ENCODE measurements at regions not wholly inside any gene's neighbourhood (a gene's known extent, or its start where the extent isn't known, plus 50 kb on each side); places are given as distances from the start of the nearest gene placed in this dataset.

GRCh38 chr16:64445649-64446048 is 676.2 kb downstream of the CDH11 start:
- H4K20me1 ChIP-seq (ENCODE audit: insufficient read depth), result no peaks in the 10 kb centered on the region
- H3K4me3 ChIP-seq (ENCODE audit: low read length), result no peak overlapping the region
- H3K4me2 ChIP-seq (ENCODE audit: low read length), result no peak overlapping the region
- no peaks in the 10 kb centered on the region for H3K9me3 ChIP-seq (ENCODE audit: low read length)
- H2AFZ ChIP-seq (ENCODE audit: low read depth, low read length), result no peak overlapping the region
- no peaks in the 10 kb centered on the region for H3K79me2 ChIP-seq (replicated peaks; ENCODE audit: insufficient read depth, low read length)
- H3K9ac ChIP-seq (ENCODE audit: low read length), result no peak overlapping the region
- H3K27ac ChIP-seq (ENCODE audit: low read length), result no peak overlapping the region
- H3K36me3 ChIP-seq (ENCODE audit: insufficient read depth, low read length), result no peaks in the 10 kb centered on the region
- no peaks in the 10 kb centered on the region for H3K9me2 ChIP-seq (ENCODE audit: insufficient read depth, low read length)
- peaks cover 4% of the 10 kb centered on the region for H3F3A ChIP-seq (ENCODE audit: insufficient read depth, low read length, poor library complexity, severe bottlenecking)
- no peaks in the 10 kb centered on the region for H3K27me3 ChIP-seq (ENCODE audit: insufficient read depth, low read depth, low read length)
- TF ChIP-seq POLR2AphosphoS5 (IDR thresholded peaks at IDR 0.05) (no peak), EP300 (conservative IDR thresholded peaks at IDR 0.05; ENCODE audit: poor library complexity, severe bottlenecking) (no peak), CTCF (IDR thresholded peaks at IDR 0.05; ENCODE audit: poor library complexity, severe bottlenecking) (no peak), TAF1 (IDR thresholded peaks at IDR 0.05; ENCODE audit: low read depth) (no peak), MXI1 (conservative IDR thresholded peaks at IDR 0.05; ENCODE audit: poor library complexity, severe bottlenecking) (no peak), EZH2 (IDR thresholded peaks at IDR 0.05; ENCODE audit: borderline replicate concordance, insufficient read depth, low read length, poor library complexity, severe bottlenecking) (no peak), RAD21 (conservative IDR thresholded peaks at IDR 0.05) (no peak), SMC3 (conservative IDR thresholded peaks at IDR 0.05; ENCODE audit: poor library complexity) (no peak), REST (IDR thresholded peaks at IDR 0.05; ENCODE audit: borderline replicate concordance) (no peak)

- Histone ChIP-seq H4K20me1 (ENCODE audit: insufficient read depth) (no peaks in the 10 kb centered on the region), H3K9me3 (ENCODE audit: low read length) (no peaks in the 10 kb centered on the region), H2AFZ (ENCODE audit: low read depth, low read length) (no peak overlapping the region), H3K4me3 (ENCODE audit: low read length) (no peak overlapping the region), H3K79me2 (replicated peaks; ENCODE audit: insufficient read depth, low read length) (no peaks in the 10 kb centered on the region), H3K4me2 (ENCODE audit: low read length) (no peak overlapping the region), H3K9me2 (ENCODE audit: insufficient read depth, low read length) (no peaks in the 10 kb centered on the region), H3K36me3 (ENCODE audit: insufficient read depth, low read length) (no peaks in the 10 kb centered on the region), H3K27me3 (ENCODE audit: insufficient read depth, low read depth, low read length) (no peaks in the 10 kb centered on the region), H3K9ac (ENCODE audit: low read length) (no peak overlapping the region), H3F3A (ENCODE audit: insufficient read depth, low read length, poor library complexity, severe bottlenecking) (peaks cover 4% of the 10 kb centered on the region), H3K27ac (ENCODE audit: low read length) (no peak overlapping the region)
- TF ChIP-seq RAD21 (conservative IDR thresholded peaks at IDR 0.05) (no peak), EZH2 (IDR thresholded peaks at IDR 0.05; ENCODE audit: borderline replicate concordance, insufficient read depth, low read length, poor library complexity, severe bottlenecking) (no peak), CTCF (IDR thresholded peaks at IDR 0.05; ENCODE audit: poor library complexity, severe bottlenecking) (no peak), TAF1 (IDR thresholded peaks at IDR 0.05; ENCODE audit: low read depth) (no peak), EP300 (conservative IDR thresholded peaks at IDR 0.05; ENCODE audit: poor library complexity, severe bottlenecking) (no peak), REST (IDR thresholded peaks at IDR 0.05; ENCODE audit: borderline replicate concordance) (no peak), MXI1 (conservative IDR thresholded peaks at IDR 0.05; ENCODE audit: poor library complexity, severe bottlenecking) (no peak), POLR2AphosphoS5 (IDR thresholded peaks at IDR 0.05) (no peak)
Measured at GRCh38 chr16:64445245-64445644, 676.6 kb downstream of the CDH11 start.
